ENCODE measurements at regions not wholly inside any gene's neighbourhood (a gene's known extent, or its start where the extent isn't known, plus 50 kb on each side); places are given as distances from the start of the nearest gene placed in this dataset.
A peak's percentile ranks its signal among the peaks of the same experiment; 100 is the strongest.

GRCh38 chr1:201737352-201738060 is 91.5 kb upstream of the IPO9 start:
- Histone ChIP-seq H3K36me3 (peaks cover 2 to 47% (median 16%) of the 10 kb centered on the region in 11 experiments; a peak in 15 of 22 replicates), H3K9ac (peak overlapping the region in 4 of 11 experiments; percentile 9 to 90 (median 32); a peak in 4 of 22 replicates), H3K4me1 (peaks cover 61 to 88% (median 71%) of the 10 kb centered on the region in 10 experiments), H3K9me3 (replicated peaks in 1 of 11) (no peaks in the 10 kb centered on the region), H3K4me3 (no peak overlapping the region; a peak in 2 of 20 replicates), H3K27ac (peak overlapping the region in 1 of 11 experiments; percentile 4; a peak in 1 of 22 replicates), H4K20me1 (peaks cover 23 to 100% (median 96%) of the 10 kb centered on the region in 11 experiments; a peak in 20 of 22 replicates), H3K27me3 (no peaks in the 10 kb centered on the region), H3K4me2 (peak overlapping the region; percentile 58 to 99 (median 94))
- no peak for TF ChIP-seq Cebpa-rat (IDR thresholded peaks at IDR 0.05)

GRCh38 chr1:201739080-201739479 is 89.9 kb upstream of the IPO9 start:
- Histone ChIP-seq H3K36me3 (peaks cover 2 to 57% (median 24%) of the 10 kb centered on the region in 11 experiments; a peak in 19 of 22 replicates), H3K27me3 (no peaks in the 10 kb centered on the region), H3K4me2 (peak overlapping the region; percentile 86 to 100 (median 96)), H4K20me1 (peaks cover 26 to 100% (median 91%) of the 10 kb centered on the region in 11 experiments; a peak in 20 of 22 replicates), H3K4me3 (peak overlapping the region; percentile 65 to 89 (median 74)), H3K4me1 (peaks cover 61 to 82% (median 73%) of the 10 kb centered on the region in 10 experiments), H3K9me3 (replicated peaks in 1 of 11) (no peaks in the 10 kb centered on the region), H3K27ac (peak overlapping the region in 7 of 11 experiments; percentile 58 to 82 (median 70); a peak in 13 of 22 replicates), H3K9ac (peak overlapping the region in 10 of 11 experiments; percentile 65 to 90 (median 77); a peak in 19 of 22 replicates)
- TF ChIP-seq Cebpa-rat (IDR thresholded peaks at IDR 0.05), result no peak

- peaks cover 28 to 100% (median 92%) of the 10 kb centered on the region in 11 experiments; a peak in 20 of 22 replicates for H4K20me1 ChIP-seq
- H3K27ac ChIP-seq, result peak overlapping the region; percentile 2 to 82 (median 66); a peak in 20 of 22 replicates
- peaks cover 2 to 57% (median 27%) of the 10 kb centered on the region in 11 experiments; a peak in 21 of 22 replicates for H3K36me3 ChIP-seq
- peak overlapping the region; percentile 86 to 100 (median 96) for H3K4me2 ChIP-seq
- peak overlapping the region; percentile 65 to 89 (median 74) for H3K4me3 ChIP-seq
- peaks cover 58 to 79% (median 71%) of the 10 kb centered on the region in 10 experiments for H3K4me1 ChIP-seq
- TF ChIP-seq Cebpa-rat (IDR thresholded peaks at IDR 0.05), result no peak
- H3K9me3 ChIP-seq (replicated peaks in 1 of 11), result no peaks in the 10 kb centered on the region
- H3K27me3 ChIP-seq, result no peaks in the 10 kb centered on the region
- peak overlapping the region; percentile 65 to 90 (median 77) for H3K9ac ChIP-seq
These were observed 89.4 kb upstream of the IPO9 start for GRCh38 chr1:201739492-201740085.

- H3K4me1 ChIP-seq, result peaks cover 53 to 74% (median 69%) of the 10 kb centered on the region in 10 experiments
- peak overlapping the region; percentile 2 to 82 (median 66); a peak in 20 of 22 replicates for H3K27ac ChIP-seq
- H3K9me3 ChIP-seq (replicated peaks in 1 of 11), result no peaks in the 10 kb centered on the region
- TF ChIP-seq Cebpa-rat (IDR thresholded peaks at IDR 0.05), result no peak
- peaks cover 3 to 57% (median 29%) of the 10 kb centered on the region in 11 experiments; a peak in 21 of 22 replicates for H3K36me3 ChIP-seq
- peak overlapping the region; percentile 86 to 100 (median 96) for H3K4me2 ChIP-seq
- peaks cover 31 to 100% (median 92%) of the 10 kb centered on the region in 11 experiments; a peak in 20 of 22 replicates for H4K20me1 ChIP-seq
- peak overlapping the region; percentile 65 to 90 (median 77) for H3K9ac ChIP-seq
- H3K27me3 ChIP-seq, result no peaks in the 10 kb centered on the region
- peak overlapping the region; percentile 65 to 89 (median 74) for H3K4me3 ChIP-seq
These were observed 88.8 kb upstream of the IPO9 start for GRCh38 chr1:201740086-201740541.

GRCh38 chr1:201740670-201741111 is 88.3 kb upstream of the IPO9 start:
- Histone ChIP-seq H3K4me3 (peak overlapping the region; percentile 65 to 89 (median 74)), H4K20me1 (peaks cover 31 to 100% (median 92%) of the 10 kb centered on the region in 11 experiments; a peak in 20 of 22 replicates), H3K27me3 (no peaks in the 10 kb centered on the region), H3K27ac (peak overlapping the region in 9 of 11 experiments; percentile 56 to 82 (median 70); a peak in 17 of 22 replicates), H3K9me3 (replicated peaks in 1 of 11) (no peaks in the 10 kb centered on the region), H3K4me2 (peak overlapping the region; percentile 86 to 100 (median 96)), H3K9ac (peak overlapping the region; percentile 65 to 90 (median 77)), H3K36me3 (peaks cover 3 to 57% (median 32%) of the 10 kb centered on the region in 11 experiments; a peak in 20 of 22 replicates), H3K4me1 (peaks cover 50 to 70% (median 64%) of the 10 kb centered on the region in 10 experiments)
- no peak for TF ChIP-seq Cebpa-rat (IDR thresholded peaks at IDR 0.05)

- H3K9ac ChIP-seq, result 0 out of 22 replicates have a peak overlapping the region, but pooled peaks of 1 of the 11 experiments have one; percentile 79
- 0 out of 20 replicates have a peak overlapping the region, but pooled peaks of 1 of the 10 experiments have one; percentile 89 for H3K4me3 ChIP-seq
- H3K9me3 ChIP-seq (replicated peaks in 1 of 11), result no peaks in the 10 kb centered on the region
- peak overlapping the region in 10 of 11 experiments; percentile 86 to 99 (median 96); a peak in 19 of 22 replicates for H3K4me2 ChIP-seq
- peaks cover 46 to 58% (median 53%) of the 10 kb centered on the region in 10 experiments for H3K4me1 ChIP-seq
- H4K20me1 ChIP-seq, result peaks cover 28 to 100% (median 86%) of the 10 kb centered on the region in 11 experiments; a peak in 20 of 22 replicates
- no peak for TF ChIP-seq Cebpa-rat (IDR thresholded peaks at IDR 0.05)
- no peak overlapping the region for H3K27ac ChIP-seq
- H3K27me3 ChIP-seq, result no peaks in the 10 kb centered on the region
- peaks cover 3 to 59% (median 43%) of the 10 kb centered on the region in 11 experiments; a peak in 20 of 22 replicates for H3K36me3 ChIP-seq
These were observed 87.1 kb upstream of the IPO9 start for GRCh38 chr1:201741763-201742342.

- Histone ChIP-seq H3K4me1 (peaks cover 42 to 54% (median 47%) of the 10 kb centered on the region in 10 experiments), H3K36me3 (peaks cover 3 to 65% (median 47%) of the 10 kb centered on the region in 11 experiments; a peak in 21 of 22 replicates), H3K27ac (no peak overlapping the region), H4K20me1 (peaks cover 28 to 100% (median 81%) of the 10 kb centered on the region in 11 experiments; a peak in 20 of 22 replicates), H3K4me3 (no peak overlapping the region), H3K27me3 (no peaks in the 10 kb centered on the region), H3K9ac (no peak overlapping the region), H3K4me2 (peak overlapping the region in 8 of 11 experiments; percentile 21 to 97 (median 94); a peak in 12 of 22 replicates), H3K9me3 (replicated peaks in 1 of 11) (no peaks in the 10 kb centered on the region)
- no peak for TF ChIP-seq Cebpa-rat (IDR thresholded peaks at IDR 0.05)
These were observed 86.5 kb upstream of the IPO9 start for GRCh38 chr1:201742476-201742875.

Data from BLaER1 treated with 17β-estradiol and CSF1 and Interleukin-3, amounts not matched to agents 10 nM and 100 nM (cell line).